HG03196 (cell line): ENCODE measurements at regions not wholly inside any gene's neighbourhood (a gene's known extent, or its start where the extent isn't known, plus 50 kb on each side); places are given as distances from the start of the nearest gene placed in this dataset.
A peak's percentile ranks its signal among the peaks of the same experiment; 100 is the strongest.

ENCODE experiments used
- ATAC-seq: cut with Tn5 transposase; IDR thresholded peaks from one replicate; pipeline ENCODE4 v1.9.1; 2021; ENCODE audit not compliant: unreplicated experiment

DNA sequence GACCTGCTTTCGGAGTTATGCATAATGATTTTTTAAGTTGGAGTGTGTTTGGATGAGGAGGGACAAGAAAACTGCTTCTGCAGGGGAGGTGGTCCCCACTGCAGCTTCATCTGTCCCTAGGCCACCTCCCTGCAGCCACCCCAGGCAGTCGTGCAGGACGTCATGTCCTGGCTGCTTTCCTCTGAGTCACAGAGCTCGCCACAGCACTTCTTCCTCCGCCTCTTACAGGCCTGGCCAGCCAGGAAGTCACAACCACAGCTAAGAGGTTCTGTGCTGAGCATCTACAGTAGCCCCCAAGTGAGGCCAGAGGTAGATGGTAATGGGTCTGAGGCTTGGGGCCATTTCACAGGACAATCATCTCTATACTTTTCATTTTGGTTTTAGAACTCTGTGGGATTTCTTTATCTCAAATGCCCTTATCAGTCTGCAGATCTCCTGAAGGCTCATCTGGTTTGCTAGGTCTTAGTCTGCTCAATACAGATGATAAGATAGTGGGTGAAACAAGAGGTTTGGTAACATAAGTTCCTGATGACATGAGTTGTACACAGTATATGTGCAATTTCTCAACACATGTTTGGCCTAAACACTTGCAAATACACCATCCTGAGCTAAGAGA is 106.4 kb downstream of the ARF6 start:
- ATAC-seq = peak; percentile 44

DNA sequence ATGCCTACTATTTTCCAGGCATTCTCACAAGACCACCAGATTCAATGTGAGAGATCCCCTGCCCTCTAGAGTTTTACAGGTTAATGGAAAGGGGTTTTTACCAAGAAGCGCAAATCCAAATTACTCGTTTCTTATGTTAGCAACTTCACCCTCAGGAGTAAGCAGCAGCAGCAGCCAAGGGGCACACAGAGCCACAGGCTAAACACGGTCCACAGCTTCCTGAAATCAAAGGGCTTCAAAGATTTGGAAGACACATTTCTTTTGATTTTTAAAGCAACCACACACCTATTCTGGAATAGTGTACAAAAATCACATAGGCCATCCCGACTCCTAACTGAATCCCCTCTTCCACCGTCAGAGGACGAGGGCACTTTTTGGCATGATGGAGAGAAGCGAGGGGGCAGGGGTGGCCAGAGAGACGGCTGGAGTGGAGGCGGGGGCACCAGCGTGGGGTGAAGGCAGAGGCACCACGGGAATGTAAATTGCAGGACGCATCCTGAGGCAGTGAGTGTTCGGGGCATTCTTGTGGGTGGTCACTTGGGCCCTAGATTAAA is 107.0 kb downstream of the ARF6 start:
- no peak for ATAC-seq

DNA sequence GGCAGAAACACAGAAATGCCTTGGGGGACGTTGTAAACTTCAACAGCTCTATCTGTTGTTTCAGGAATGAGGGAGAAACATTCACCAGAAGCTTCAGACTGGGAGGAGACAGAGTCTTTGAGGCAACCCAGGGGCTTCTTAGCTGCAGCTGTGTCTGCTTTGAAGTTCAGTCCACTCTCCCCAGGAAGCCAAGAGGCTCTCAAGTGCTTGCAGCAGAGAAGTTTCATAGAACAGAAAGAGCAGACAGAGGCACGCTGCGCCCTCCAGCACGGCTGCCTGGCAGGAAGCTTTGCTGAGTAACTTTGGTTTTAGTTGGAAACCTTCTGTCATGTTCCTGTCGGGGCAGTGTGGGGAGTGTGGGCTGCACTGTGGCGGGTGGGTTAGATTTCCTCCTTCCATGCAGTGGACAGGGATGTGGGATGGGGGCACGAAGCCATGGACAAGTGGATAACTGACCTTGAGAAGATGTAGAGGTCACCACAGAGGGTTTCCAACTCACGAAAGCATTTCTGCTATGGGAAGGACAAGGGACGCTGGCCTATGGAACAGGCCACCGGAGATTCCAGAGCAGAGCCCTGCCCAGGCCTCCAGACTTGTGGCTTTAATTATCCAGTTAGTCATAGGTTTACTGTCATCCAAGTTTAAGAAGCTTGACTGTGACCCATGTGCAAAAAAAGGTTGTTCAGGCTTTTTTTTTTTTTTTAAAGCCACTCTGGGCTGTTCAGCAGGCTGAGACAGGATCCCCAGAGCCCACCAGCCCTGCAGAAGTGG is 107.7 kb downstream of the ARF6 start:
- ATAC-seq = no peak

DNA sequence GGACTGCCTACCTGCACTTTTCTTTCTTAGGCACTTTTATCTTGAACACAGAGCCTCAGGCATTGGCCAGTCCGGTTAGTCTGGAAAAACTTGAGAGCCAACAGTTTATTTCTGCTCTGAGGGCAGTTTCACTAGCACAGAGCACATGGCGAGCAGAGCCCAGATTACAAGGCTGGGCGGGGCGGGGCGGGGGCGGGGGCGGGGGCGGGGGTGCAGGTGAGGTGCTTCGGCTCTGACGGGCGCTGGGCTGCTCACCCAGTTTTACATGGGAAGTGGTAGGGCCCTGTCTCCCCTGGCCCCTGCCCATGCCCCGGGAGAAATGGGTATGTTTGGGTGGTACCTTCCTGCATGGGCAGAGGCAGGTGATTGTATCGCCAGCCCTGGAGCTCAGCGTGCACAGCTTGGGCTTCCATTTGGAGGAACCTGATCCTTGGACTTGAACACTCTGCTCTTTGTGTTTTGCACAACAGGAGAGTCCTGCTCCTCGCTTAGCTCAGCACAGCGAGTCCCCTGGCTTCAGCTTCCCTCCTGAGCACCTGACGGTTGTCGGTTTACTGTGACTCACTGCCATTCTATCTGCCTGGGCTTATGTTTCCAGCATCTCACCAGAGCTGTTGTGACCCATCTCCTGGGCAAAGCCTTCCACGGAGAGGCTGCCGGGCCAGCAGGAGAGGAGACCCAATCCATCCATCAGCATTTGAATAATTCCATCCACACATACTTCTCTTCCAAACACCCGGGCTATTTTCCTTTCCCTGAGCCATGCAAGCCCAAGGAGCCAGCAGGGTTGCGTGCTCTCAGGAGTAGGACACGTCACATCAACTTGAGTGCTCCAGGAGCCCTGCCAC is 108.5 kb downstream of the ARF6 start:
- peak; percentile 14 for ATAC-seq

DNA sequence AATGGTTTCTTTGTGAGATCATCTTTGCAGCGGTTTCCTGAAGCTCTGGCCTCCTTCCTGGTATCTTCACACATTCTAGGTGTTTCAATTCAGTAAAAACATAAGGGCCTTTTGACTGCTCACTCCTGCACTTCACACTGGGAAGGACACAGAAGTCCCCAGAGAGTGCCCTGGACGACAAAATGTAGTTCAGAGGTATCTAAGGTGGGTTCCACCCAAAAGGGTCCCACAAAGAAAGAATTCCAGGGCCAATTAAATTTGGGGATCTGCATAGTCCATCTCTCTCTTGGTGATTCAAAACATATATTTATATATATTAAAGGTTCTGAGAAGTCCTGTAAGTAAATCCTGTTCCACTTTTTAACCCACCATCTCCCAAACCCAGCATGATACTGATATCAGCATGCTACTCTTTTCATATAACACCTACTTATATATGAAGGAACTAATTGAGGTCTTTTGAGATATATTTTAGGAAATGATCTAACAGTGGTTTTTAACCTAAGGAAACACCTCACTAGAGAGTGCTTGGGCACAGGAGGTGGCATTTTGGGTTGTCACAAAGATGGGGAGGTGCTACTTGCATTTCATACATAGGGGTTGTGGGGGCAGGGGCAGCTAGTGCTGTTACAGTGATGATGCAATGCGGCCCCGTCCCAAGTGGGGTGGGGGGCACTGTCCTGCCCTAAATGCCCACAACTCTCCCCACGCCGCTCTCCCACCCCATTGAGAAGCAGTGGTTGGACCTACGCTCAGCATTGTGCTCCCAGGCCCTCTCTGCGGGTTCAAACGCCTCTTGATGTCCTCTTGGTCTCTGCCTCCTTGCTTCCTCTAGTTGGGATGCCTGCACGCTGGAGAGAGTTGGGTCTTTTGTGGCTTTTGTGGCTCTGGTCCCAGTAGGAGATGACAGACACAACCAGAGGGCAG is 109.4 kb downstream of the ARF6 start:
- peak; percentile 26 for ATAC-seq

DNA sequence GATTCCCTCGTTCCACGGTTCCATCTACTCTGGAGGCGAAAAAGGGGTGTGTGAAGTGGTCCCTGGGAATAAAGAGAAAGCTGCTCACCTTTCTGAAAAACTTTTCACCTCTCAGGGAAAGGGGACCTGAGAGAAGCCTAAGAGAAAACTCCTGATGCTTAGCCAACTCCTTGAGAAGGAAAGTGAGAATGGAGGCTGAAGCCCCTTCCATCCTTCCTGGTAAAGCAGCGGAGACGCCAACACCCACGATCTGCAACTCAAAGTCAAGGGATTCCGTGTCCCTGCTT is 110.0 kb downstream of the ARF6 start:
- no peak for ATAC-seq

DNA sequence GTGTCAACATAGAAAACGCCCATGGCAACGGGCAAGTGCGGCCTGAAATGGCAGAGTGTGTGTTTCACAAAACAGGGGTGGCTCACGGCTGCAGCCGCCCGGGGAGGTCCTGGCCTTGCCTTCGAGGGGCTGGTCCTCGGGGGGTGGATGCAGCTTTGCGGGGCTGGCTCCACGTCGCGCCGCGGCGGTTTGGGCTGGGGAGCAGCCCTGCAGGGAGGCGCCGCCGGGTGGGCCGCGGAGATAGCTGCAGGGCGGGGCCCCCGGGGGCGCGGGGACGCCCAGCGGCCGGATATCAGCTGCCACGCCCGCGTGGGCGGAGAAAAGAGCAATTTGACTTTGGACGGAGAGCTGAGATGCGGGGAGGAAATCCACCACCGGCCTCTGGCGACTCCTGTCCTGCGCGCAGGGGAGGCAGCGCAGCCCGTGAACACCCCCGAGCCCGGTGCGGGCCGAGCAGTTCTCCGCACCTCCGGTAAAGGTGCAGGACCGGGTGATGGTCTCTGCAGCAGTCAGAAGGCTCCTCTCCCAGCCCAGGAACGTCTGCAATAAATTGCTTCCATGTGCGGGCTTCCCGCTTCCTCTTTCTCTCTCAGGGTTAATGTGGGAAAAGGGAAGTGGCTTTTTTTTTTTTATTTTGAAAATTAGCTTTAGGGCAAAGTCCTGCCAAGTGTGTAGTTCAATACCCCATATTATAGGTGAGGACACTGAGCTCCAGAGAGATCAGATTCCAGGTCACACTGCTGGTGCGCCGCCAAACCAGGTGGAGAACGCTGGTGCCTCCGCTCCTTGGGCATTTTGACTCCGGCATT is 110.5 kb downstream of the ARF6 start:
- peak; percentile 33 for ATAC-seq

DNA sequence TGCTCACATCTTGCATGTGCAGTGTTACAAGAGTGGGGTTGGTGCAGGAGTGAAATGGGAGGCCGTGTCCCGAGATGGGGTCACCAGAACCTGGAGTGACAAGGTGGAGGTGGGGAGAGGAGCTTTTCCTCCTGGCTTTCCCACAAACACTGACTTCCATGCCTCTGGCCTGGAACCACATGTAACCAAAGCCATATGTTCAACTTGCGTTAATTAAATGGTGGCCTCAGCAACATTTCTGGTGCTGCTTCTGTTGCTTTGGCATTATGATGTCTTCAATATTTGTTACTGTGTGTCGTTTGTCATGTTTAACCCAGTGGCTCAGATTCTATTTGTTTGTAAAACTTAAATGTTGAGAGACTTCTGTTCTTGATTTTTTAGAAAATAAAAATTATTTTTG is 110.2 kb downstream of the VCPKMT start:
- no peak for ATAC-seq

DNA sequence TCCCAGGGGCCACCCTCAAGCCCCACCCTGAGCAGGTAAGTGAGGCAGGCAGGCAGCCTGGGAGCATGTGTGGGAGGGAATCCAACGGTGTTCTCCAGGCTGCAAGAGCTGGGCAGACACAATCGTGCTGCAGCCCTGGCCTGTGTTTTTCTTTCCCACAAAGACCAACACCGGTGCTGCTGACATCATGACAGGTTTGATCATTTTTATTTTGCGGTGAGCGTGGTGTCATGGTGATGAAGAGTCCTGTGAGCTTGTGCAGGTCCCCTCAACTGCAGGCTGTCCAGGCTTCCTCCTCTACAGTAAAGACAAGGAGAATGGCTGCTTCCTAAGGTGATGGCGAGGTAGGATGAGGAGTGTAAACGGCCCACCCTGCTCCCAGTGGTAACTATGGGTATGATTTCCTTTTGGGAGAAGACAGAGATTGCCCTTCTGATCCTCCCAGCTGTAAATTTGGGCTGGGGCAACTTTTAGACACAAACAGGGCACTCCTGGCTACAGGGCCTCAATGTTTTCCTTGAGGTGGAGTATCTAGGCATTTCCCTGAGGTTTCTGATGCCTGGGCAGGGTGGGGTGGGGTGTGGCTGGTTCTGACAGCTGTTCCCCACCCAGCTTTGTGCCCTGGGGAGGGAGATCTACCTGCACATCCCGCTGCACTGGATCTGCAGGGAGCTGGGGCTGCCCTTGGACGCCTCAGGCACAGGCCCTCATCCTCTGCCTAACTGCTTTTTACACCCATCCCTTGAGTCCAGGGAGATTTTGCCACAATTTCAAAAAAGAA is 109.1 kb downstream of the VCPKMT start:
- ATAC-seq = no peak

DNA sequence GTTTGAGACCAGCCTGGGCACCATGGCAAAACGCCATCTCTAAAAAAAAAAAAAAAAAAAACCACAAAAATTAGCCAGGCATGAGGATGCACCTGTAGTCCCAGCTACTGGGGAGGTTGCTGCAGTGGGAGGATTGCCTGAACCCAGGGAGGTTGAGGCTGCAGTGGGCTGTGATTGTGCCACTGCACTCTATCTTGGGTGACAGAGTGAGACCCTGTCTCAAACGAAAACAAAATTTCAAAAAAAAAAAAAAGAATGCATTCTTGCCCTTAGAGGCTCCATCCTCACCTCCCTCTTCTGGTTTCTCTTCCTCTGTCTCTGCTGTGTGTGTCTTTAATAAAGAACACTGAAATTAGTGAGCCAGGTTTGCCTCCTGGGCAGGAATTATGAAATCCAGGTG is 107.8 kb downstream of the VCPKMT start:
- ATAC-seq = no peak

DNA sequence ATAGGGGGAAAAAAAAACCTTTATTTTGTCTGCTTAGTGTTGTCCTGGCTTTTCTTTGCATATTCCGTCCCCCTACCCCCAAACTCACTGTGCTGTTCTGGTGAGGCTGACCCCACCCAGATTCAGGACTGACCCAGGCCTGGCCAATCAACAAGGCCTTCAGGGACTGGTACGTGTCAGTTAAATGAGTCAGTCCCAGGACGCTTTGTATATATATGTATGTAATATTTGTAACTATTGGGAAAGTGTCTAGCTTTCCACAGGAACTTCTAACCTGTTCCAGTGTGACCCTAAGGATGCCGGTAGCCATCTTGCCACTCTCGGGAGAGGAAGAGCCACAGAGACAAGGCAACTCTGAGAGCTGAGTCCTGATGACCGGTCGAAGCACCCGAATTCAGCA is 107.4 kb downstream of the VCPKMT start:
- no peak for ATAC-seq

DNA sequence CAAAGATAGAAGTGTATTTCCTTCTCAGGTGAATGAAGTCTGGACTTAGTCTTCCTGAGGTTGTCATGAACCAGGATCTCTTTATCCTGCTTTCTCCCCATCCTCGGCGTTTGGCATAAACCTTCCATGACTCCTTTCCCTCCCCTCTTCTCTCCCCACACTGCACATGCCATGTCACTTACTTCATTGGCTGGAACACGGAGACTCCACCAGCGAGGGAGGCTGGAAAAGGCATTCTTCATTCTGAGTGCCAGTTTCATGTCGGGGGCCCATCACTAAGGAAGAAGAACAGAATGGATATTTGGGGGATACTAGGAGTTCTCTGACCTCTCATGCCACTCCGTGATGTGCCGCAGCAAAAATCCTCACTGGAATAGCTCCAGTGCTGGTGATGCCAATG is 105.6 kb downstream of the VCPKMT start:
- ATAC-seq = no peak

DNA sequence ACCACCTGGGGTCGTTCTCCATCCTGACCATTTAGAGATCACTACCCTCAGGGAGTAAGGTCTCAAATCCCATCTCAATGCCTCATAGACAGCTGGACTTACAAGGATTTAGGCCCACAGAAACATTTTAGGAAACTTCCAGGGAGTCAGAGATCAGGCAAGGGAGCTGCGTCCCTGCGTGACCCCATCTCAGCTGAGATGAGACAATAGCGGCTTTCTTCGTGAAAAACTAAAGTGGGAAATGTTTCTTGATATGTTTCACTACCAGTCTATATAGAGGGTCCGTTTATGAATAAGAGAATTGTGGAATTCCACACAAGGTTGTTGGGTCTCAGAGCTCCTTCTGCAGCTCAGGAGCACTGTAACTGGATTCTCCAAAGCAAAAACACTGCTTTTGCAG is 105.1 kb downstream of the VCPKMT start:
- ATAC-seq = no peak

DNA sequence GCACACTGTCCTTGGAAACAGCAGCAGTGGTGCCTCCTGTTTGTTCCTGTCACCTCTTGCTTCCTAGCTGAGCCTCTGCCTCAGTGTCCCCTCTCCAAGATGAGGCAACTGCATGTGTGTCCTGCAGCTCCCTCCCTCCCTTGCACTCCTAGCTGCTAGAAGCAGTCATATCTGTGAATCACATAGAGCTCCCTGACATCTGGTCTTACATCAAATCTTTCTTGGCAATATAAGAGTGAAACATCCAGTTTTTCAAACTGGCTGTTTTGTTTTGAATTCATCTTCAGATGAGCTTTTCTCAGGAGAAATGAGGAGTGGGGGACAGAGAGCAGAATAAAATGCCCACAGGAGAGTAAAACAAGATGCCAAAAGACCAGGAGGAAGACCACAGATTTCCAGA is 103.7 kb downstream of the VCPKMT start:
- no peak for ATAC-seq

DNA sequence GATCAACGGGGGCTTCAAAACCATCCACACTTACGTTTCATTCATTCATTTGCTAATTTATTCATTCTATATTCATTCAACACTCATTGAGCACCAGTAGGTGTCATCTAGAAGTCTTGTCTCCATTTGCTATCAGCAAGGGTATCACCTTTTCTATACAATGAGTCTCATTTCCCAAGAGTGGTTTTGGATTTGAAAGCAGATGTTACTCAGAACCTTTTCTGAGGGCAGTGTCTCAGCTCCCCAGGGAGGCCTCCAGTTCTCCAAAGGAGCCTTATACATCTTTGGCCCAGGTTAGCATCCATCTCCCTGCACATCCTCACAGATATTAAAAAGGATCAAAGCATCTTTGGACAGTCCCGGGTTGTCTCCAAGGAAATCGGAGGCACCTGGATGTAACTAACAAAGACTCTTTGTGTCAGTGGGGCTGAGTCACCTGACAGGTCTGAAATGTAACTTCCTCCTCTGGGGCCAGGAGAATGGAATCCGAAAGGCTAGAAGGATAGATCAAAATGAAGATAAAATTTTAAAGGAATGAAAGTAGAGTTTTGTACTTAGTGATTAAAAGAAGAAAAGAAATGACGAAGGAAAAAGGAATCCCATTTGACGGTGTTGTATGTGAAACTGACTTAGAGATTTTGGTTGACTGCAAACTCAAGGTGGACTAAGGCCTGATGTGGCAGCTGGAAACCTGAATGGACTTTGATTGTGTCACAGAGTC is 103.0 kb downstream of the VCPKMT start:
- ATAC-seq = no peak

DNA sequence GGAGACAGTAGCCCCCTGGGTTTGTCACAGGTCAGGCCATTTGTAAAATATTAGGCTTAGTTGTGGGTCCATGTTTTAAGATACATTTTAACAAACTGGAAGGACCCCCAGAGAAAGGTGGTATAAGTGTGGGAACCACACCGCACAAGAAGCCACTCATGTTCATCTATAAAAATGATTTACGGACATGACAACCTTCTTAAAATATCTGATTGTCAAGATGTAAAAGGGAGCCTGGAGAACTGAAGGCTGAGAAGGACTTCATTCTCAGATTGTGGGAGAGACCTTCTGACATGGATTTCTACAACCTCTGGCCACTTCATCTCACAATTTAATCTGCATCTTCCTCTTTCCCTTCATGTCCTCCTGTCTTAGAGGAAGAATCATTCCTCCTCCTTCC is 102.4 kb downstream of the VCPKMT start:
- no peak for ATAC-seq

DNA sequence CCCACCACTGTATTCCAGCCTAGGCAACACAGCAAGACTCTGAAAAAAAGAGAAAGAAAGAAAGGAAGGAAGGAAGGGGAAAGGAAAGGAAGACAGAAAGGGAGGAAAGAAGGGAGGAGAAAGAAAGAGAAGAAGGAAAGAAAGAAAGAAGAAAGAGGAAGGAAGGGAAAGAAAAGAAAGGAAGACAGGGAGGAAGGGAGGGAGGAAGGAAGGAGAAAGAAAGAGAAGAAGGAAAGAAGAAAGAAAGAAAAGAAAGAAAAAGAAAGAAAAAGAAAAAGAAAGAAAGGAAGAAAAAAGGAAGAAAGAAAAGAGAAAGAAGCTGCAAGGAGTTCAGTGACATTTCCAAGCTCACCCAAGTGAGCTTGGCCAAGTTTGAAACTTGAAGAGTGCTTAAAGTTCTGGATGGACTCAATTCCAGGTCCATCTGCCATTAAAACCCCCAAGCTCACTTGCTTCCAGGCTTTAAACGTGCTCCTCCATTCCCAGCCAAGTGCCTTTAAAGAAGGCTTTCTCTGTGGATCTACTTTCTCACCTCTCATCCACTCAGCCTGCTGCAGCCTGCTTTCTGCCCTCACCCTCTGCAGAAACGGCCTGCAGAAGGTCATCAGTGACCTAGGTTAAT is 101.5 kb downstream of the VCPKMT start:
- ATAC-seq = no peak

DNA sequence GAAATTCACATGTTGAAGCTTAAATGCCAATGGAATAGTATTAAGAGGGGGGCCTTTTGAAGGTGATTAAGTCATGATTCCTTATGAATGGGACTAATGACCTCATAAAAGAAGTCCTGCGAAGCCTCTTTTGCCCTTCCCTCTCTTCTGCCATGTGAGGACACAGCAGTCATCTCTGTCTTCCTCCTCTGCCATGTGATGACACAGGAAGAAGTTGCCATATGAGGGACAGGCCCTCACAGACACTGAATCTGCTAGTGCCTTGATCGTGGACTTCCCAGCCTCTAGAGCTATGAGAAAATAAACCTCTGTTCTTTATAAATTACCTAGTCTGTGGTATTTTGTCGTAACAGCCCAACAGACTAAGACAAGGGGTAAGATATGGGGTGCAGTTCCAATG is 100.7 kb downstream of the VCPKMT start:
- ATAC-seq = no peak
